Central memory CD8-positive, alpha-beta T cell (primary cell): ENCODE measurements at regions not wholly inside any gene's neighbourhood (a gene's known extent, or its start where the extent isn't known, plus 50 kb on each side); places are given as distances from the start of the nearest gene placed in this dataset.
A peak's percentile ranks its signal among the peaks of the same experiment; 100 is the strongest.

ENCODE experiments used
- ATAC-seq: fragments of 150-1000 bp; cut with Tn5 transposase; replicated peaks from 2 replicates; pipeline ENCODE4 v1.10.0; 2022; ENCODE audit warnings: mild to moderate bottlenecking, moderate FRiP score, moderate number of reproducible peaks; ENCODE audit not compliant: poor library complexity, severe bottlenecking; ENCODE audit errors: extremely low read depth
- DNase-seq, 2 donors: peaks; one replicate each; pipeline ENCODE4 v3.0.0; 2021; ENCODE audit warnings: low spot score in 2 of 2
- H3K27ac Mint-ChIP-seq: one replicate; pipeline ENCODE4 v1.8.0; 2022; ENCODE audit warnings: low read depth, mild to moderate bottlenecking, moderate library complexity, mixed read lengths
- H3K27me3 Mint-ChIP-seq: one replicate; pipeline ENCODE4 v1.8.0; 2022; ENCODE audit warnings: mixed read lengths
- H3K36me3 Mint-ChIP-seq: one replicate; pipeline ENCODE4 v1.8.0; 2022; ENCODE audit warnings: mild to moderate bottlenecking, moderate library complexity, mixed read lengths; ENCODE audit not compliant: insufficient read depth
- H3K4me1 Mint-ChIP-seq: one replicate; pipeline ENCODE4 v1.8.0; 2022; ENCODE audit warnings: mixed read lengths
- H3K4me3 Mint-ChIP-seq: one replicate; pipeline ENCODE4 v1.8.0; 2022; ENCODE audit warnings: mild to moderate bottlenecking, moderate library complexity, mixed read lengths
- H3K9me3 Mint-ChIP-seq: one replicate; pipeline ENCODE4 v1.8.0; 2022; ENCODE audit warnings: mixed read lengths

GRCh38 chr7:28231176-28231575, 50.6 kb upstream of the JAZF1 start:
- no peak for DNase-seq

GRCh38 chr7:28236560-28236959, 56.0 kb upstream of the JAZF1 start:
- DNase-seq (no peak), ATAC-seq (no peak)
- no peak overlapping the region for H3K4me3 Mint-ChIP-seq
- no peaks in the 10 kb centered on the region for H3K9me3 Mint-ChIP-seq
- H3K27me3 Mint-ChIP-seq: no peaks in the 10 kb centered on the region
- peaks cover 9% of the 10 kb centered on the region for H3K4me1 Mint-ChIP-seq
- H3K27ac Mint-ChIP-seq: no peak overlapping the region
- H3K36me3 Mint-ChIP-seq: no peaks in the 10 kb centered on the region

More at GRCh38 chr7:28231176-28231575, 50.6 kb upstream of the JAZF1 start:
- no peaks in the 10 kb centered on the region for H3K9me3 Mint-ChIP-seq
- H3K27me3 Mint-ChIP-seq: no peaks in the 10 kb centered on the region
- no peaks in the 10 kb centered on the region for H3K4me1 Mint-ChIP-seq
- peaks cover 2% of the 10 kb centered on the region for H3K36me3 Mint-ChIP-seq
- no peak overlapping the region for H3K4me3 Mint-ChIP-seq
- ATAC-seq: no peak
- H3K27ac Mint-ChIP-seq: no peak overlapping the region

DNA sequence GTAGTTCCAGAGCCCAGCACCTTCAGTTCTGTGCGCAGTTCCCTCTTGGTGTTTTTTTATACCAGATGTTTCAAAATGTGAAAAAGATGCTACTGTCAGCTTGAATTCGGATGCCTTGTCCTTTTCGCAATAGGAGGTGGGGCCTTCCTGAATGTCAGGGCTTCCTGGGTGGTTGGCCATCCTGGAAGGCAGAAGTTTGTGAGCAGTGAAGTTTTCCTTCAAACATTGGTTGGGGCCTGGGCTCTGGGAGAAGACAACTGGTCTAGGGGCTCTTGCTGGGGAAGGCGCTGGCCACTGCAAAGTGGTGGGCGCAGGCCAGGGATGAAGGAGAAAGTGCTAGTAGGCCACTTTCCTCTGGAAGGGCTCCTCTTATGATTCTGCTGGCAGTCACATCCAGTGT, 56.8 kb upstream of the JAZF1 start:
- peaks cover 9% of the 10 kb centered on the region for H3K4me1 Mint-ChIP-seq
- H3K4me3 Mint-ChIP-seq: no peak overlapping the region
- no peaks in the 10 kb centered on the region for H3K36me3 Mint-ChIP-seq
- no peak overlapping the region for H3K27ac Mint-ChIP-seq
- ATAC-seq (no peak), DNase-seq (no peak)
- H3K9me3 Mint-ChIP-seq: no peaks in the 10 kb centered on the region
- H3K27me3 Mint-ChIP-seq: no peaks in the 10 kb centered on the region

DNA sequence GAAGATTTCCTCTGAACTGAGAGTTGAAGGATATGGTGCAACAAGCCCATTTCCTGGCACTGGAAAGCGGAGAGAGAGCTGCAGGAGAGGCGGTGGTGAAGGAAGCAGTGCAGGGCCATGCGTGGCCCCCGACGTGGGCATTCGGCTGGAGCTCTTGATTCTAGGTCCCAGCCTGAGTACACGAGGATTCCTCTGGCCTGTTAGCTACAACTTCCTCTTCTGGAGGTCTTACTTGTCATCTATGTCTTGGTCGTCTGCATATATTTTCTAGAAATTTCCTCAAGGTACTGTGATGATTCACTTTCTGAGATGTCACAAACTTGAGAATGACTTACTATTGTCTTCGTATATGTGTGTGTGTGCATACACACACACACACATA, 59.2 kb upstream of the JAZF1 start:
- Mint-ChIP-seq H3K36me3 (no peaks in the 10 kb centered on the region), H3K4me3 (peak overlapping the region; percentile 31), H3K27me3 (no peaks in the 10 kb centered on the region), H3K27ac (no peak overlapping the region), H3K4me1 (peaks cover 9% of the 10 kb centered on the region), H3K9me3 (no peaks in the 10 kb centered on the region)
- ATAC-seq (peak; percentile 10), DNase-seq (no peak)

DNA sequence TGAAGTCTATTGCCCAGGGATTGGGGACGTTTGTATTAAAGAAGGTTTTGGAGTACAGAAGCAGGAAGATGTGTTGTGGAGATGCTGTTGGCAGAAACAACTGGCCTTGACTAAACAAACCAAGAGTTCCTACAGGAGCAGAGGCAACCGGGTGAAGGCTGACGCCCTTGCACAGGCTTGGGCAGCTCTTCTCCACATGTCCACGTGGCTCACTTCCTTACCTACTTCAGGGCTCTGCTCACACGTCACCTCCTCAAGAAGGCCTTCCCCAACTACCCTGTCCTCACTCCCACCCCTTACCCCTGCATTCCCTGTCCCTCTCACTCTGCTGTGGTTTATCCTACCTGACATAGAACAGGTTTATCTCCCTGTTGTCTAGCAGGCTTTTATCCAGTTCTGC, 59.9 kb upstream of the JAZF1 start:
- ATAC-seq: no peak
- no peak overlapping the region for H3K27ac Mint-ChIP-seq
- no peaks in the 10 kb centered on the region for H3K27me3 Mint-ChIP-seq

DNA sequence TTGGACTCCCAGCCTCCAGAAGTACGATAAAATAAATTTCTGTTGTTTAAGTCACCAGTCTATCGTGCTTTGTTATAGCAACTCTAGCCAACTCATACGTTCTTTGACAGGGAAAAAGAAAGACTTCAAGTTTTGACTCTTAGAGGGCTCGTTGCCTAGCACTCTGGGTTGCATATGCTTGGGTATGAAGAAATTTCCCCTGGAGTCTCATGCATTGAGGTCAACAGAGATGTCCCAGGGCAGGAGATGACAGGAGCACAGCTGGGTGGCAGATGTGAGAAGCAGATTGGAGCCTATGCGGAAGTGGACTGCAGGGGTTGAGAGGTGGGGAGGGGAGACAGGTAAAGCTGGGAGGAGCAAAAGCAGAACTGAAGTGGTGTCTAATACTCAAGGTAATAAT, 63.3 kb upstream of the JAZF1 start:
- peaks cover 9% of the 10 kb centered on the region for H3K4me1 Mint-ChIP-seq
- H3K27ac Mint-ChIP-seq: no peak overlapping the region
- H3K4me3 Mint-ChIP-seq: no peak overlapping the region
- H3K36me3 Mint-ChIP-seq: no peaks in the 10 kb centered on the region
- H3K27me3 Mint-ChIP-seq: no peaks in the 10 kb centered on the region
- ATAC-seq (no peak), DNase-seq (no peak)
- peaks cover 3% of the 10 kb centered on the region for H3K9me3 Mint-ChIP-seq

More for the DNA sequence above, 59.9 kb upstream of the JAZF1 start:
- Mint-ChIP-seq H3K4me1 (peaks cover 9% of the 10 kb centered on the region), H3K9me3 (no peaks in the 10 kb centered on the region), H3K36me3 (no peaks in the 10 kb centered on the region), H3K4me3 (no peak overlapping the region)
- DNase-seq: no peak

DNA sequence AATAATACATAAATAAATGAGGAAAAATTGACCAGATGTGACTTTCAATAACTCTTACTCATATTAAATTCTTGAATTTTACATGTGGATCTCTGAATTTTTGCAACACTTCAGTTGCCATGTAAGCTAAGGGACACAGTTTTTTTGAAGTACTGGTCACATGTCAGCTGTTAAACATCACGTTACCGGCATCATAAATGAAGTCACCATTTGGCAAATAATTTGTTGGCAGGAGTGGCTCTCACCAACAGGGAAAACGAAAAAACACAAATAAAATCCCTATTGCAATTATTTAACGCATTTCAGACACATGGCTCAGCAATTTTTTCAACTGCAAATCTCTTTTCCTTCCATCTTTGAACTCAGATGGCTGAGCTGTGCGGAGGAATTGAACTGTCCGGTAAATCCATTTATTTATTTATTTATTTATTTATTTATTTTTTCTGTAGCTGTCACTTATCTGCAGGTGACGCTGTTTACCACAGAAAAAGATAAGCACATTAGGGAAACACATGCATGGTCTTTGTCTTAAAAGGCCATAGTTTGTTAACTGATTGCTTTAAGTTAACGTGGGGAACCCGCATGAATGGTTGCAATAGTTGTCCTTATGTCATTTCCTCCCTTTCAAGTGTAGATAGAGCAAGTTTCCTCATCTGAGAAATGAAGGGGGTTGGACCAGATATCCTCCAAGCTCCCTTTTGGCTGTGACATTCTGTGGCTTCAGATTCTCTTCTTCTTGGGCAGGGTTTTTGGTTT, 64.7 kb upstream of the JAZF1 start:
- no peaks in the 10 kb centered on the region for H3K4me1 Mint-ChIP-seq
- no peak overlapping the region for H3K27ac Mint-ChIP-seq
- ATAC-seq (no peak), DNase-seq (no peak)
- no peaks in the 10 kb centered on the region for H3K27me3 Mint-ChIP-seq
- H3K4me3 Mint-ChIP-seq: no peak overlapping the region
- H3K36me3 Mint-ChIP-seq: no peaks in the 10 kb centered on the region
- peaks cover 5% of the 10 kb centered on the region for H3K9me3 Mint-ChIP-seq

- no peaks in the 10 kb centered on the region for H3K27me3 Mint-ChIP-seq
- DNase-seq (no peak), ATAC-seq (no peak)
- no peaks in the 10 kb centered on the region for H3K4me1 Mint-ChIP-seq
- H3K9me3 Mint-ChIP-seq: peaks cover 5% of the 10 kb centered on the region
- no peak overlapping the region for H3K27ac Mint-ChIP-seq
- H3K4me3 Mint-ChIP-seq: no peak overlapping the region
- H3K36me3 Mint-ChIP-seq: no peaks in the 10 kb centered on the region
Measured at GRCh38 chr7:28246921-28247461, 66.4 kb upstream of the JAZF1 start.

DNA sequence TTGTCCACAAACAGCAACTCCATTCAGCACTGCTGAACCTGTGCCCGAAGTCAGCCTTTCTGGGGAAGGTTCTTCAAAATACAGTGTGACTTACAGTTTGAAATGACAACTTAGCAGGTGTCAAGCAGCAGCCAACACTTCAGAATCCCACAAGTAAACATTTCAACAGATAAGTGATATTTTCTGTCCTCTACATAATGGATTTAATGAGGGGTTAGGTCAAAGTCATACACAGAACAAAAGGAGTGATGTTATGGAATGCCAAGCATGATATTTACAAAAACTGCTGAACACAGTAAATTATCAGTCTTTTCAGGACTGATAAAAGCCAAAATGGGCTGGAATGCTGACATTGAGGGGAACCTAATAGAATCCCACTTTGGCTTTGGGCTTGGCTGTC, 77.6 kb upstream of the JAZF1 start:
- ATAC-seq: no peak
- H3K27me3 Mint-ChIP-seq: peaks cover 16% of the 10 kb centered on the region
- H3K9me3 Mint-ChIP-seq: no peaks in the 10 kb centered on the region
- H3K36me3 Mint-ChIP-seq: peaks cover 1% of the 10 kb centered on the region
- no peak overlapping the region for H3K4me3 Mint-ChIP-seq
- DNase-seq: no peak
- H3K27ac Mint-ChIP-seq: no peak overlapping the region
- no peaks in the 10 kb centered on the region for H3K4me1 Mint-ChIP-seq

DNA sequence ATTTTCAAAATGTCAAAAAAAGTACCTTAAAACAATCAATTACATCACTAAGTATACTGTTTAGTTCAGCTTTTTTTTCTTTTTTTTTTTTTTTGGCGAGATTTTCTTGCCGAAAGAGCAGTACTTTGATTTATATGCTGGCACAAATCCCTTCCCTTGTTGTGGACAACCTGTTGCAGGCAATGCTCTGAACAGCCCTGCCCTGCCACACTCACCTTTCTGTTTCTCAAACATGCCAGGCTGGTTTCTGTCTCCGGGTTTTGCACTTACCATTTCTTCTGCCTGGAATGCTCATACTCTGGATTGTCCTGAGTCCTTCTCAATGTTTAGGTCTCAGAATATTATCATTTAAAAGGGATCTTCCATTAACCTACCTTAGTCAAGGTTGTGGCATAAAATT, 80.4 kb upstream of the JAZF1 start:
- no peaks in the 10 kb centered on the region for H3K36me3 Mint-ChIP-seq
- H3K27ac Mint-ChIP-seq: no peak overlapping the region
- no peak for ATAC-seq

DNA sequence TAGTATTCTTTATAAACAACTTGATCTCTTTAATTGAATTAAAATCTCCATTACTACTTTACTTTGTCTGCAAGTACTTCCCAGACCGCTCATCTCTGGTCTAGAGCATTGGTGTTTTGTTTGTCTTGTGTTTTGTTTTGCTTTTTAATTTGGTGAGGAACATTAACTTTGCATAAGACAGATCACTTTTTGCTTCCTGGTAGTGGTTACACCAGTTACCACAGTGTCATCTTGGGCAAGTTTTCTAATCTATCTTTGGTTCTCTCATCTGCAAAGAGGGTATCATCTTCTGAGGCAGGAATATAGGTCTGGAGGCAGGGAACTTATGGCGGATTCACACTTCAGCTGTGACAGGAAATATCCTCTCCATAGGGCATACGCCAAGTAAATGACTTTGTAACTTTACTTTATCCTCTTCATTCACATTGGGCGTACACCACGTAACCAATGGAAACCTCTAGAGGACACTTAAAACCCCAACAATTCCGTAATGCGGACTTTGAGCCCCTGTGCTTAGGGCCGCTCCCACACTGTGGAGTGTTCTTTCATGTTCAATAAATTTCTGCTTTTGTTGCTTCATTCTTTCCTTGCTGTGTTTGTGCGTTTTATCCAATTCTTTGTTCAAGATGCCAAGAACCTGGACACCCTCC, 83.2 kb upstream of the JAZF1 start:
- Mint-ChIP-seq H3K36me3 (no peaks in the 10 kb centered on the region), H3K4me3 (no peak overlapping the region), H3K27me3 (peaks cover 16% of the 10 kb centered on the region), H3K9me3 (no peaks in the 10 kb centered on the region), H3K4me1 (peaks cover 8% of the 10 kb centered on the region), H3K27ac (no peak overlapping the region)
- ATAC-seq (no peak), DNase-seq (no peak)

More for the DNA sequence above, 80.4 kb upstream of the JAZF1 start:
- Mint-ChIP-seq H3K9me3 (no peaks in the 10 kb centered on the region), H3K4me3 (no peak overlapping the region), H3K4me1 (peaks cover 8% of the 10 kb centered on the region), H3K27me3 (peaks cover 16% of the 10 kb centered on the region)
- no peak for DNase-seq

- H3K36me3 Mint-ChIP-seq: no peaks in the 10 kb centered on the region
- no peak for ATAC-seq
- H3K4me1 Mint-ChIP-seq: peaks cover 13% of the 10 kb centered on the region
- peaks cover 34% of the 10 kb centered on the region for H3K27me3 Mint-ChIP-seq
- DNase-seq: no peak
- no peak overlapping the region for H3K4me3 Mint-ChIP-seq
- H3K27ac Mint-ChIP-seq: no peak overlapping the region
- H3K9me3 Mint-ChIP-seq: no peaks in the 10 kb centered on the region
Measured at GRCh38 chr7:28266402-28266801, 85.8 kb upstream of the JAZF1 start.

DNA sequence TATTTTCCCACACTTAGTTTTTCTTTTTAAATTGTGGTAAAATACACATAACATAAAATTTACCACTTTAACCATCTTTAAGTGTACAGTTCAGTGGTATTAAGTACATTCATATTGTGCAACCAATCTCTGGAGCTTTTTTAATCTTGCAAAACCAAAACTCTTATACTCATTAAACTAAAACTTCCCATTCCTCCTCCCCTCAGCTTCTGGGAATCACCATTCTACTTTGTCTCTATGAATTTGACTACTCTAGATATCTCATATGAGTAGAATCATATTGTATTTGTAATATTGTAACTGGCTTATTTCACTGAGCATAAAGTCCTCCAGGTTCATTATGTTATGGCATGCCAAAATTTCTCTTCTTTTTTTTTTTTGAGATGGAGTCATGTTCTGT, 86.4 kb upstream of the JAZF1 start:
- peaks cover 30% of the 10 kb centered on the region for H3K27me3 Mint-ChIP-seq
- H3K36me3 Mint-ChIP-seq: no peaks in the 10 kb centered on the region
- H3K27ac Mint-ChIP-seq: no peak overlapping the region
- DNase-seq (no peak), ATAC-seq (no peak)
- no peak overlapping the region for H3K4me3 Mint-ChIP-seq
- H3K9me3 Mint-ChIP-seq: no peaks in the 10 kb centered on the region
- peaks cover 13% of the 10 kb centered on the region for H3K4me1 Mint-ChIP-seq
